Fibroblast of the aortic adventitia (primary cell): ENCODE measurements at regions not wholly inside any gene's neighbourhood (a gene's known extent, or its start where the extent isn't known, plus 50 kb on each side); places are given as distances from the start of the nearest gene placed in this dataset.

Experiments
- DNase-seq: peaks from one replicate; pipeline ENCODE4 v3.0.0-alpha.2; 2010; ENCODE audit warnings: low read depth
- H3K4me3 ChIP-seq: 2 replicates; pipeline ENCODE4 v1.5.1; 2011; ENCODE audit warnings: low read depth, mild to moderate bottlenecking, control low read depth, low read length, moderate library complexity
- TF ChIP-seq, protein P1 (sequence below): IDR thresholded peaks from 2 replicates; pipeline ENCODE4 v1.5.1; 2011; ENCODE audit warnings: mild to moderate bottlenecking, low read length, control low read depth, inconsistent platforms; ENCODE audit not compliant: insufficient read depth

DNA sequence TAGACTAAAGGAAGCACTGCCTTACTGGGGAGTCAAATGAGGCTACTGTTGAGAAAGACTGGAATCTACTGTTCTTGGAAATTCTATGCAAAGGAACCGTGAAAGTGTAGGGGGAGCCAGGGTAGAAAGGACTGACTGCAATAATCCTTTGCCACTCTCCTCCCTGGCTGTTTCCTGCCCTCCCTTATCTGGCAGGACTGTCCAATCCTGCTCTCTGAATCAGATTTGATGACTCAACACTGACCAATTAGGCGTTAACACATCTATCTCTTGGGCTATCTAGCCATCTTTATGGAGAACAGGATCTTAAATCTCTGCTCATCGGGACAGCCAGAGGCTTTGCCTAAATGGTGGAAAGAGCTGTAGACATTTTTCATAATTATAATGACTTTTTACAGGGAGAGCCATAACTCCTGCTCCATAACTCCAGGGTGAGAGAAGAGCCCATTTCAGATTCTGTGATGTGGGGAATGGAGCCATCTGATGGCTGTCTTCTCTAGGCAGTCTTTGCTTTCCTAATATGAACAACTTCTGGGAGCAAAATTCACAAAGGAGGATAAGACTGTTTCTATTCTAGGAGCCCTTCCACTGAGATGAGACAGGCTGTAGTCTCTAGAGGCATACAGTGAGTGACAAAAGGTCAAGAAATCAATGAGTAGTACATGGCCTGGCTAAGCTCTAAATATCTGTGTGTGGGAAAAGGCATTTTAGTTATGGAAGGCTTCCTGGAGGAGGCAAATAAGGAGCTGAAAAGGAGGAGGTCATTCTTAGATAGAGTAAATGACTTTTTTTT lies 68.9 kb upstream of the CISTR start:
- H3K4me3 ChIP-seq, result no peak overlapping the region
- TF ChIP-seq, protein P1, sequence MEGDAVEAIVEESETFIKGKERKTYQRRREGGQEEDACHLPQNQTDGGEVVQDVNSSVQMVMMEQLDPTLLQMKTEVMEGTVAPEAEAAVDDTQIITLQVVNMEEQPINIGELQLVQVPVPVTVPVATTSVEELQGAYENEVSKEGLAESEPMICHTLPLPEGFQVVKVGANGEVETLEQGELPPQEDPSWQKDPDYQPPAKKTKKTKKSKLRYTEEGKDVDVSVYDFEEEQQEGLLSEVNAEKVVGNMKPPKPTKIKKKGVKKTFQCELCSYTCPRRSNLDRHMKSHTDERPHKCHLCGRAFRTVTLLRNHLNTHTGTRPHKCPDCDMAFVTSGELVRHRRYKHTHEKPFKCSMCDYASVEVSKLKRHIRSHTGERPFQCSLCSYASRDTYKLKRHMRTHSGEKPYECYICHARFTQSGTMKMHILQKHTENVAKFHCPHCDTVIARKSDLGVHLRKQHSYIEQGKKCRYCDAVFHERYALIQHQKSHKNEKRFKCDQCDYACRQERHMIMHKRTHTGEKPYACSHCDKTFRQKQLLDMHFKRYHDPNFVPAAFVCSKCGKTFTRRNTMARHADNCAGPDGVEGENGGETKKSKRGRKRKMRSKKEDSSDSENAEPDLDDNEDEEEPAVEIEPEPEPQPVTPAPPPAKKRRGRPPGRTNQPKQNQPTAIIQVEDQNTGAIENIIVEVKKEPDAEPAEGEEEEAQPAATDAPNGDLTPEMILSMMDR, result no peak
- peak; percentile 53 for DNase-seq

DNA sequence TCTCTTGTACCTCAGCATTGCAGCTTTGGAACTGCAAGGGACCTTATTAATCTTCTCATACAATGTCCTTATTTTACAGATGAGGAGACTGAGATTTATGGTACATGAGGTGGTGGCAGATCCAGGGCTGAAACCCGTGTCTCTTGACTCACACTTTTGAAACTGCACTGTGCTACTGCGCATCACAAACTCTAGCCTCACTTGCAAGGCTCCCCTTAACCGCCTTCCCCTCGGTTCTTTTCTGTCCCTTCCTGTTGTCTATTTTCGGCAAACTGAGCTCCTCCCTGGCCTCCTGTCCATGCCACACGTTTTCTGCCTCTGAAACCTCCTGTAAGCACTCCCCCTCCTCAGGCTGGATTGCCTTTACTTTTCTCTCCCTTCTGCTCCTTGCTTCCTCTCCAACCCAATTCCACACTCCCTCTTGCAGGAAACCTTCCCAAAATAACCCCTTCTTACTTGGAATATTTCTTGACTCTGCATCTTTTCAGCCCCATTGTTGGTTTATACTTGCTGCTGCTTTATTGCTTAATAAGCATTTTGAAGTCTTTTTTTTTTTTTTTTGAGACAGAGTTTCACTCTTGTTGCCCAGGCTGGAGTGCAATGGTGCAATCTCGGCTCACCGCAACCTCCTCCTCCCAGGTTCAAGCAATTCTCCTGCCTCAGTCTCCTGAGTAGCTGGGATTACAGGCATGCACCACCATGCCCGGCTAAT lies 72.4 kb upstream of the CISTR start:
- TF ChIP-seq, protein P1, result no peak
- no peak overlapping the region for H3K4me3 ChIP-seq
- DNase-seq, result no peak

DNA sequence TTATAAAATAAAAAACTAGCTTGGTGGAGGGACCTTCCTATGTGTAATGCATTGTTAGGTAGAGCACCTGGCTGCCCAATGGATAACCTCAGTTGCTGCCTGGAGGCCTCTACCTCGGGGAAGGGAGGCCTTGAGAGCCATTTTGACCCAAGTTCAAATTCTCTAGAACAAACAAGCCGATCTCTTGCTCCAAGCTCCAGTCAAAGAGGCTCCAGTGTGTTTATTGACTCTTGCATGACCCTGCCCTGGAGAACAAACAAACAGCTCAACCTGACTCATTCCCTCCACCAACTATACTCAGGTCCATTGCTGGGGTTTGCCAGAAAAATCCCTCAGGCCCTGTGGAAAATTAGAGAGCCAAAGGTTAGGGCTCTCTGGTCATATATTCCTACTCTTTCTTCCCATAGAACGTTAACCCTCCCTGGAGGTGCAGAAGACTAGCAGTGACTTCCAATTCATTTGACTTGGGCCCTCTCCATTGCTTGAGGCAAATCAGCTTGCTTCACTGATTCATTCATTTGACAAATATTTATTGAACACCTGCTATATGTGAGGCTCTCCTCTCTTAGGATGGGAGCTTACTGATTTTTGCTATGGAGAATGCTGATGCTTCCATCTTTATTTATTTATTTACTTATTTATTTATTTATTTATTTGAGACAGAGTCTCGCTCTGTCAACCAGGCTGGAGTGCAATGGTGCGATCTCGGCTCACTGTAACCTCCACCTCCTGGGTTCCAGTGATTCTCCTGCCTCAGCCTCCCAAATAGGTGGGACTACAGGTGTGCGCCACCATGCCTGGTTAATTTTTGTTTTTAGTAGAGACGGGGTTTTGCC lies 73.7 kb upstream of the CISTR start:
- DNase-seq, result no peak
- TF ChIP-seq, protein P1, result no peak
- H3K4me3 ChIP-seq, result no peak overlapping the region

DNA sequence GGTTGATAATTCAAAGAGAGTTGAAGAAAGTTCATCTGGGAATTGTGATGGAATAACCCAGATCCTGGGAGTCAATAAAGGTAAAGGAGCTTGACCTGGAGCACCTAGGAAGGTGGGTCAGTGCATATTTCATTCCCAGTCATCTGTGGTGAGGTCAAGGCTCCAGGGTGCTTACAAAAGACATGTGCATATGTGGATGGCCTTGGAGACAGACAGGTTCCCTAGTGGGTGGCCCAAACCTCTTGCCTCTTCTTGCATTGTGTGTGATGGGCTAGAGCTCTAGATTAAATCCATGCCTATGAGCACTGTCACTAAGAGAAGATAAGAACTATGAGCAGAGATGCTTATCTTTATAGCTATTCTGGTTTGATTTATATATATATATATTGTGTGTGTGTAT lies 75.5 kb upstream of the CISTR start:
- DNase-seq, result no peak
- no peak overlapping the region for H3K4me3 ChIP-seq
- TF ChIP-seq, protein P1, result no peak

DNA sequence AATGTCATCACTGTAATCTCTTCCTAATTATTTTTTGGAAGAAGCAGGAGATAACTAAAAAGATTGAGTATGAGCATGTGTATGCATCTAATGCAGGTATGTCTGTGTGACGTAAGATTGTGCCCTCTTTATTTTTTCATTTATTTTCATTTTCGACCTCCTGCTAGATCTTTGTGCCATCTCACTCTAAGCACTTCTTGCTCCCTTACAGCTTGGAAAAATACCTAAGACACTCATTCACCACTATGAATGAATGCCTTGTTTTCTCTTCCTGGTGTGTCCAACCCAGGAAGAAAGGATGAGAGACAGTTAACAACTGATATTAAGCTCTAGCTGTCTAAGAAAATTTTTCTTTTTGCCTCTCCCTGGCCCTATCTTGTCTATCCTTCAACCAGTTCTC lies 76.8 kb upstream of the CISTR start:
- TF ChIP-seq, protein P1, result no peak
- H3K4me3 ChIP-seq, result no peak overlapping the region
- no peak for DNase-seq

DNA sequence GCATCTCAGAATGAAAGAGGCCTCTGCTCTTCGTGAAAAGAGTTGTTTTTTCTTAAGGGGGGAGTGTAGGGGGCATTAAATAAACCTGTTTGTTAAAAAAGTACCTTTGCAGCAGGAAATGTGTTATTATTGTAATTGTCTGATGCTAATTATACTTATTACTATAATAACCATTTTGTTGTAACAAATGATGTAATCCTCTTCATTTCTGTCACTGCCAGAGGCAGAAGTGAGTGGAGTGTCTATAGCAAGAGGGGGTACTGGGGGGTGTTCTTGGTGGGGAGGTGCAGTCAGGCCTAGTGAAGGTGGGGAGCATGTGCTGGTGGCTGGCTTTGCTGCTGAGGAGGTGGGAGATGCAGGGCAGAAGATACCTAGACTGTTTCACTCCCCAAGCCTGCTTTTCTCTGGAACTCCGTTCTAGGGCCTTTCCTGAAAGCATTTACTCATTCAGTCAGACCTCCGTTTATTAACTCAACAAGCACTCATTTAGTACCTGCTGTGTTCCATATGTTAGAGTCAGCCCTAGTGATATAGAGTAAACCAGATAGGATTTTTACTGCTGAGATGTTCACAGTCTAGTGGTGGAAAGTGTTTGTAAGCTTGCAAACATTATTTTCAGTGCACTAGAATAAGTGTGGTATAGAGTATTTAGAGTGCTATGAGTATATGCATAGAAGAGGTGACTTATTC lies 77.5 kb upstream of the CISTR start:
- H3K4me3 ChIP-seq, result no peak overlapping the region
- no peak for DNase-seq
- TF ChIP-seq, protein P1, result no peak
